ENCODE measurements at regions not wholly inside any gene's neighbourhood (a gene's known extent, or its start where the extent isn't known, plus 50 kb on each side); places are given as distances from the start of the nearest gene placed in this dataset.
A peak's percentile ranks its signal among the peaks of the same experiment; 100 is the strongest.

GRCh38 chr2:381941-382727 lies 94.2 kb upstream of the ALKAL2 start:
- H3K9me3 ChIP-seq (ENCODE audit: insufficient read depth in 2 of 2, low read depth in 1 of 2, low read length in 1 of 2), result no peaks in the 10 kb centered on the region
- H2BK15ac ChIP-seq (ENCODE audit: low read length), result no peak overlapping the region
- no peak overlapping the region for H2BK20ac ChIP-seq (ENCODE audit: low read length)
- H3K79me2 ChIP-seq (ENCODE audit: control insufficient read depth in 1 of 2, insufficient read depth in 2 of 2, low read length in 2 of 2), result no peaks in the 10 kb centered on the region
- no peak overlapping the region for H4K5ac ChIP-seq (ENCODE audit: insufficient read length, low read depth, low read length)
- no peak for DNase-seq (ENCODE audit: low read depth in 1 of 2, low spot score in 2 of 2)
- H2AFZ ChIP-seq (ENCODE audit: low read length), result 0 out of 2 replicates have a peak overlapping the region, but pooled peaks have one; percentile 29
- CTCF ChIA-PET (ENCODE audit: partially characterized antibody), result interaction anchor here (0.6 to 1.7 kb wide), 4 partner anchors 10 to 91 kb away, joined by 3 to 4 read pairs (median 3); no protein-coding TSS in a partner anchor
- H3K14ac ChIP-seq (ENCODE audit: insufficient read length), result no peak overlapping the region
- POLR2A ChIA-PET (ENCODE audit: partially characterized antibody), result no interaction called here
- H3K4ac ChIP-seq (replicated peaks; ENCODE audit: insufficient read length, low read depth, low read length), result no peak overlapping the region
- no peaks in the 10 kb centered on the region for H3K23me2 ChIP-seq (ENCODE audit: low read depth, low read length)
- no peak overlapping the region for H2BK5ac ChIP-seq (ENCODE audit: low read depth, low read length)
- H4K91ac ChIP-seq (replicated peaks; ENCODE audit: insufficient read length, low read length), result no peak overlapping the region
- H2BK120ac ChIP-seq (replicated peaks; ENCODE audit: low read depth, low read length), result no peak overlapping the region
- no peak overlapping the region for H3K27ac ChIP-seq (ENCODE audit: low read depth, low read length)
- no peaks in the 10 kb centered on the region; a peak in 2 of 7 replicates for H3K27me3 ChIP-seq (replicated peaks in 1 of 4; ENCODE audit: control insufficient read depth in 3 of 4, extremely low read depth in 1 of 4, insufficient read depth in 3 of 4, low read length in 3 of 4)
- no peak overlapping the region; the same call in 1 of the 2 replicates for H4K8ac ChIP-seq (ENCODE audit: extremely low read depth, insufficient read depth, low read length)
- no peaks in the 10 kb centered on the region for H3K36me3 ChIP-seq (ENCODE audit: control insufficient read depth in 2 of 4, insufficient read depth in 4 of 4, low read length in 3 of 4)
- 56% methylated on average over 20 of the region's 20 CpGs; no CpG with 5 or more reads in 1 of the 2 experiments for WGBS, 2 experiments (ENCODE audit: extremely low coverage in 1 of 2, insufficient coverage in 1 of 2, insufficient read length in 1 of 2, insufficient replicate concordance in 2 of 2, low coverage in 1 of 2, low lambda C conversion rate in 2 of 2, missing lambda C conversion rate in 1 of 2)
- no peak overlapping the region for H2AK5ac ChIP-seq (ENCODE audit: low read depth, low read length)
- H3K4me3 ChIP-seq (ENCODE audit: extremely low read depth in 1 of 4, insufficient read depth in 2 of 4, low read depth in 3 of 4, low read length in 4 of 4), result peak overlapping the region in 1 of 4 experiments; percentile 17; a peak in 1 of 8 replicates
- H3K4me2 ChIP-seq (ENCODE audit: insufficient read depth in 1 of 2, low read depth in 2 of 2, low read length in 2 of 2), result peak overlapping the region in 1 of 2 experiments; percentile 55; a peak in 3 of 4 replicates
- H3K56ac ChIP-seq (replicated peaks; ENCODE audit: insufficient read length, low read depth, low read length), result no peak overlapping the region
- no peak for FAIRE-seq
- H3K23ac ChIP-seq (ENCODE audit: insufficient read length), result no peak overlapping the region
- no peaks in the 10 kb centered on the region for H3K79me1 ChIP-seq (ENCODE audit: low read depth, low read length)
- no peak overlapping the region for H3K18ac ChIP-seq (ENCODE audit: extremely low read depth, low read length)
- no peak overlapping the region for H3K9ac ChIP-seq (replicated peaks in 1 of 4; ENCODE audit: extremely low read depth in 1 of 4, low read depth in 3 of 4, low read length in 3 of 4)
- H3K4me1 ChIP-seq (replicated peaks in 1 of 4; ENCODE audit: control insufficient read depth in 3 of 4, insufficient read depth in 4 of 4, low read length in 3 of 4), result peaks cover 0 to 16% (median 5%) of the 10 kb centered on the region in 4 experiments; a peak in 5 of 7 replicates
- no peaks in the 10 kb centered on the region for H4K20me1 ChIP-seq (replicated peaks in 1 of 2; ENCODE audit: control insufficient read depth in 1 of 2, insufficient read depth in 2 of 2, low read length in 2 of 2)
- no peak overlapping the region for H2BK12ac ChIP-seq (ENCODE audit: low read depth, low read length)
- TF ChIP-seq PHF8 (conservative IDR thresholded peaks at IDR 0.05; ENCODE audit: low read depth, low read length) (no peak), POU5F1 (IDR thresholded peaks at IDR 0.05; ENCODE audit: low read depth, low read length) (no peak), RAD21 (IDR thresholded peaks at IDR 0.05 in 1 of 2, conservative IDR thresholded peaks at IDR 0.05 in 1 of 2; ENCODE audit: low read depth in 2 of 2, low read length in 2 of 2) (no peak), TBP (IDR thresholded peaks at IDR 0.05; ENCODE audit: low read depth, low read length) (no peak), TAF1 (IDR thresholded peaks at IDR 0.05; ENCODE audit: low read depth, low read length) (no peak), KDM5A (IDR thresholded peaks at IDR 0.05; ENCODE audit: low read length) (no peak), KDM4A (IDR thresholded peaks at IDR 0.05; ENCODE audit: low read depth, low read length, severe bottlenecking) (no peak), SIN3A (conservative IDR thresholded peaks at IDR 0.05 in 1 of 2, IDR thresholded peaks at IDR 0.05 in 1 of 2; ENCODE audit: low read depth in 1 of 2, low read length in 2 of 2) (no peak)
- TF ChIP-seq, protein P1, sequence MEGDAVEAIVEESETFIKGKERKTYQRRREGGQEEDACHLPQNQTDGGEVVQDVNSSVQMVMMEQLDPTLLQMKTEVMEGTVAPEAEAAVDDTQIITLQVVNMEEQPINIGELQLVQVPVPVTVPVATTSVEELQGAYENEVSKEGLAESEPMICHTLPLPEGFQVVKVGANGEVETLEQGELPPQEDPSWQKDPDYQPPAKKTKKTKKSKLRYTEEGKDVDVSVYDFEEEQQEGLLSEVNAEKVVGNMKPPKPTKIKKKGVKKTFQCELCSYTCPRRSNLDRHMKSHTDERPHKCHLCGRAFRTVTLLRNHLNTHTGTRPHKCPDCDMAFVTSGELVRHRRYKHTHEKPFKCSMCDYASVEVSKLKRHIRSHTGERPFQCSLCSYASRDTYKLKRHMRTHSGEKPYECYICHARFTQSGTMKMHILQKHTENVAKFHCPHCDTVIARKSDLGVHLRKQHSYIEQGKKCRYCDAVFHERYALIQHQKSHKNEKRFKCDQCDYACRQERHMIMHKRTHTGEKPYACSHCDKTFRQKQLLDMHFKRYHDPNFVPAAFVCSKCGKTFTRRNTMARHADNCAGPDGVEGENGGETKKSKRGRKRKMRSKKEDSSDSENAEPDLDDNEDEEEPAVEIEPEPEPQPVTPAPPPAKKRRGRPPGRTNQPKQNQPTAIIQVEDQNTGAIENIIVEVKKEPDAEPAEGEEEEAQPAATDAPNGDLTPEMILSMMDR (IDR thresholded peaks at IDR 0.05; ENCODE audit: control extremely low read depth in 1 of 3, insufficient read depth in 1 of 3, low read depth in 1 of 3, low read length in 3 of 3), result no peak
